Activated CD8-positive, alpha-beta memory T cell treated with anti-CD3 and anti-CD28 coated beads for 36 hours (primary cell): ENCODE measurements at regions not wholly inside any gene's neighbourhood (a gene's known extent, or its start where the extent isn't known, plus 50 kb on each side); places are given as distances from the start of the nearest gene placed in this dataset.
"Not testable (repeated sequence)": the region's sequence is repeated elsewhere in the genome, so short reads cannot be mapped to it uniquely, and the experiment has no call there.

Source experiments
- CTCF ChIA-PET: fragments of 350-600 bp; sonication (Branson Sonifier 250); formaldehyde crosslinking; loops from one replicate; lab custom pipeline; 2021; ENCODE audit warnings: antibody characterized with exemption; lab: Charles Lee
- POLR2A ChIA-PET: fragments of 350-600 bp; sonication (Branson Sonifier 250); formaldehyde crosslinking; loops from one replicate; lab custom pipeline; 2021; ENCODE audit warnings: antibody characterized with exemption; lab: Charles Lee

GRCh38 chr3:195978585-195978984 is 70.2 kb upstream of the TNK2 start:
- CTCF ChIA-PET, POLR2A ChIA-PET: not testable (repeated sequence)

- POLR2A ChIA-PET, CTCF ChIA-PET: not testable (repeated sequence)
Measured at GRCh38 chr3:195976876-195977275, 68.5 kb upstream of the TNK2 start.

- CTCF ChIA-PET, POLR2A ChIA-PET: not testable (repeated sequence)
Measured at GRCh38 chr3:195974281-195974680, 65.9 kb upstream of the TNK2 start.

- CTCF ChIA-PET, POLR2A ChIA-PET: not testable (repeated sequence)
Measured at GRCh38 chr3:195970873-195971272, 62.5 kb upstream of the TNK2 start.

- CTCF ChIA-PET: not testable (repeated sequence)
- POLR2A ChIA-PET: interaction anchor here (0.6 kb wide), 1 partner anchor 62 kb away, joined by 3 read pairs; the partner anchor contains the start of gene TNK2
Measured at GRCh38 chr3:195969838-195970776, 61.8 kb upstream of the TNK2 start.

GRCh38 chr3:195969341-195969740 is 61.0 kb upstream of the TNK2 start:
- POLR2A ChIA-PET, CTCF ChIA-PET: not testable (repeated sequence)

- CTCF ChIA-PET, POLR2A ChIA-PET: not testable (repeated sequence)
Measured at GRCh38 chr3:195968104-195968503, 59.8 kb upstream of the TNK2 start.

- POLR2A ChIA-PET, CTCF ChIA-PET: not testable (repeated sequence)
Measured at GRCh38 chr3:195967387-195967720, 59.0 kb upstream of the TNK2 start.

GRCh38 chr3:195966563-195967386 is 58.4 kb upstream of the TNK2 start:
- CTCF ChIA-PET, POLR2A ChIA-PET: not testable (repeated sequence)

- POLR2A ChIA-PET, CTCF ChIA-PET: not testable (repeated sequence)
Measured at GRCh38 chr3:195965217-195965616, 56.9 kb upstream of the TNK2 start.

- CTCF ChIA-PET, POLR2A ChIA-PET: not testable (repeated sequence)
Measured at GRCh38 chr3:195964318-195965107, 56.2 kb upstream of the TNK2 start.

- POLR2A ChIA-PET, CTCF ChIA-PET: not testable (repeated sequence)
Measured at GRCh38 chr3:195962222-195962621, 53.9 kb upstream of the TNK2 start.

GRCh38 chr3:195960971-195961775 is 52.8 kb upstream of the TNK2 start:
- POLR2A ChIA-PET, CTCF ChIA-PET: not testable (repeated sequence)

GRCh38 chr3:195960164-195960563 is 51.8 kb upstream of the TNK2 start:
- POLR2A ChIA-PET: not testable (repeated sequence)

GRCh38 chr3:195959367-195960157 is 51.2 kb upstream of the TNK2 start:
- POLR2A ChIA-PET, CTCF ChIA-PET: not testable (repeated sequence)

More at GRCh38 chr3:195960164-195960563, 51.8 kb upstream of the TNK2 start:
- CTCF ChIA-PET: not testable (repeated sequence)

GRCh38 chr3:195958736-195959135 is 50.4 kb upstream of the TNK2 start:
- POLR2A ChIA-PET, CTCF ChIA-PET: not testable (repeated sequence)
